H1 (cell line): ENCODE measurements at regions not wholly inside any gene's neighbourhood (a gene's known extent, or its start where the extent isn't known, plus 50 kb on each side); places are given as distances from the start of the nearest gene placed in this dataset.
"Not testable (repeated sequence)": the region's sequence is repeated elsewhere in the genome, so short reads cannot be mapped to it uniquely, and the experiment has no call there.

ENCODE experiments used
- BRCA1 ChIP-seq: IDR thresholded peaks from 2 replicates; pipeline ENCODE4 v1.6.1; 2012; ENCODE audit warnings: low read depth, low read length, improper control_type of control experiment
- SP1 ChIP-seq: IDR thresholded peaks from 2 replicates; pipeline ENCODE4 v1.6.1; 2011; ENCODE audit warnings: low read depth, low read length
- TBP ChIP-seq: IDR thresholded peaks from 2 replicates; pipeline ENCODE4 v1.6.1; 2011; ENCODE audit warnings: low read depth, low read length, improper control_type of control experiment
- TF ChIP-seq, protein P1 (sequence below), 3 experiments: IDR thresholded peaks; 1 replicate in 2 of 3; 2 replicates in 1 of 3; pipeline versions ENCODE4 v1.5.1 to v1.6.1; 2011; ENCODE audit warnings: low read length in 3 of 3, mild to moderate bottlenecking in 3 of 3, inconsistent platforms in 2 of 3, low read depth in 1 of 3, moderate library complexity in 1 of 3; ENCODE audit not compliant: insufficient read depth in 1 of 3; ENCODE audit errors: control extremely low read depth in 1 of 3
- TF ChIP-seq, protein P2 (sequence below): IDR thresholded peaks from 2 replicates; pipeline ENCODE4 v1.6.1; 2012; ENCODE audit warnings: low read length, inconsistent platforms

DNA sequence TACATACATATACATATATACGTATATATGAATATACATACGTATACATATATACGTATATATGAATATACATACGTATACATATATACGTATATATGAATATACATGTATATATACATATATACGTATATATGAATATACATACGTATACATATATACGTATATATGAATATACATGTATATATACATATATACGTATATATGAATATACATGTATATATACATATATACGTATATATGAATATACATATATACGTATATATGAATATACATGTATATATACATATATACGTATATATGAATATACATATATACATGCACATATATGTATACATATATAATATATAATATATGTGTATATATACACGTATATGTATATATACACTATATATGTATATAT, 384.0 kb downstream of the TFAP2B start:
- TF ChIP-seq SP1, BRCA1, TBP: not testable (repeated sequence)
- TF ChIP-seq, protein P1, sequence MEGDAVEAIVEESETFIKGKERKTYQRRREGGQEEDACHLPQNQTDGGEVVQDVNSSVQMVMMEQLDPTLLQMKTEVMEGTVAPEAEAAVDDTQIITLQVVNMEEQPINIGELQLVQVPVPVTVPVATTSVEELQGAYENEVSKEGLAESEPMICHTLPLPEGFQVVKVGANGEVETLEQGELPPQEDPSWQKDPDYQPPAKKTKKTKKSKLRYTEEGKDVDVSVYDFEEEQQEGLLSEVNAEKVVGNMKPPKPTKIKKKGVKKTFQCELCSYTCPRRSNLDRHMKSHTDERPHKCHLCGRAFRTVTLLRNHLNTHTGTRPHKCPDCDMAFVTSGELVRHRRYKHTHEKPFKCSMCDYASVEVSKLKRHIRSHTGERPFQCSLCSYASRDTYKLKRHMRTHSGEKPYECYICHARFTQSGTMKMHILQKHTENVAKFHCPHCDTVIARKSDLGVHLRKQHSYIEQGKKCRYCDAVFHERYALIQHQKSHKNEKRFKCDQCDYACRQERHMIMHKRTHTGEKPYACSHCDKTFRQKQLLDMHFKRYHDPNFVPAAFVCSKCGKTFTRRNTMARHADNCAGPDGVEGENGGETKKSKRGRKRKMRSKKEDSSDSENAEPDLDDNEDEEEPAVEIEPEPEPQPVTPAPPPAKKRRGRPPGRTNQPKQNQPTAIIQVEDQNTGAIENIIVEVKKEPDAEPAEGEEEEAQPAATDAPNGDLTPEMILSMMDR (IDR thresholded peaks at IDR 0.05; ENCODE audit: control extremely low read depth in 1 of 3, insufficient read depth in 1 of 3, low read depth in 1 of 3, low read length in 3 of 3): not testable (repeated sequence)
- TF ChIP-seq, protein P2, sequence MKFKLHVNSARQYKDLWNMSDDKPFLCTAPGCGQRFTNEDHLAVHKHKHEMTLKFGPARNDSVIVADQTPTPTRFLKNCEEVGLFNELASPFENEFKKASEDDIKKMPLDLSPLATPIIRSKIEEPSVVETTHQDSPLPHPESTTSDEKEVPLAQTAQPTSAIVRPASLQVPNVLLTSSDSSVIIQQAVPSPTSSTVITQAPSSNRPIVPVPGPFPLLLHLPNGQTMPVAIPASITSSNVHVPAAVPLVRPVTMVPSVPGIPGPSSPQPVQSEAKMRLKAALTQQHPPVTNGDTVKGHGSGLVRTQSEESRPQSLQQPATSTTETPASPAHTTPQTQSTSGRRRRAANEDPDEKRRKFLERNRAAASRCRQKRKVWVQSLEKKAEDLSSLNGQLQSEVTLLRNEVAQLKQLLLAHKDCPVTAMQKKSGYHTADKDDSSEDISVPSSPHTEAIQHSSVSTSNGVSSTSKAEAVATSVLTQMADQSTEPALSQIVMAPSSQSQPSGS: not testable (repeated sequence)
